ENCODE measurements at regions not wholly inside any gene's neighbourhood (a gene's known extent, or its start where the extent isn't known, plus 50 kb on each side); places are given as distances from the start of the nearest gene placed in this dataset.
"Not testable (repeated sequence)": the region's sequence is repeated elsewhere in the genome, so short reads cannot be mapped to it uniquely, and the experiment has no call there.

DNA sequence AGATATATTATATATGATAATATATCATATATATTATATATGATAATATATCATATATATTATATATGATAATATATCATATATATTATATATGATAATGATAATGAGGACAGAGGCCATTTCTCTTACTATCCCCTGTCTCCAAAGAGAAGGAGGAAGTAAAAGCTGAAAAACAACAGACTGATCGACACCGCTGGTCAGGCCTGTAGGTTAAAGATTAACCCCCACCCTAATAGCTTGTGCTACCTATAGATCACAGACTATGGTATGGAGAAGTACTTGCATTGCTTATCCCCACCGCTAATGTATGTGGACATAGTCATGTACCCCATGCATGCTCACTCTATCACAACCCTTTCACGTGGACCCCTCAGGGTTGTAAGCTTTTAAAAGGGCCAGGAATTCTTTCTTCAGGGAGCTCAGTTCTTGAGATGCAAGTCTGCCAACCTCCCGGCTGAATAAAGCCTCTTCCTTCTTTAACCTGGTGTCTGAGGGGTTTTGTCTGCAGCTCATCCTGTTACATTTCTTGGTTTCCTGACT is 786.1 kb upstream of the TMEM132C start:
- DNase-seq: no peak

DNA sequence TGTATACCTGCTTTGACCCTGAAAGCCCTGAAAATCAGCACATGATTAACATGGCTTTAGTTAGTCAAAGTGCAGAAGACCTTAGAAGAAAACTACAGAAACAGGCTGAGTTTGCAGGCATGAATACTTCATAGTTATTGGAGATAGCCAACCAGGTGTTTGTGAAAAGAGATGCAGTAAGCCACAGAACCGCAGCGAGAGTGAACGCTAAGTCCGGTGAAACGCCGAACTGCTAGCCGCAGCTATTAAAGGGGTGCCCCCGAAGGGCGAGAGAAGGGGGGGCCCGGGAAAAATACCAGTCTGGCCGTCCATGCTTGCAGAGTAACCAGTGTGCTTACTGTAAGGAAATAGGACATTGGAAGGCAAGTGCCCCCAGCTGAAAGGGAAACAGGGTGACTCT is 784.0 kb upstream of the TMEM132C start:
- DNase-seq: no peak

DNA sequence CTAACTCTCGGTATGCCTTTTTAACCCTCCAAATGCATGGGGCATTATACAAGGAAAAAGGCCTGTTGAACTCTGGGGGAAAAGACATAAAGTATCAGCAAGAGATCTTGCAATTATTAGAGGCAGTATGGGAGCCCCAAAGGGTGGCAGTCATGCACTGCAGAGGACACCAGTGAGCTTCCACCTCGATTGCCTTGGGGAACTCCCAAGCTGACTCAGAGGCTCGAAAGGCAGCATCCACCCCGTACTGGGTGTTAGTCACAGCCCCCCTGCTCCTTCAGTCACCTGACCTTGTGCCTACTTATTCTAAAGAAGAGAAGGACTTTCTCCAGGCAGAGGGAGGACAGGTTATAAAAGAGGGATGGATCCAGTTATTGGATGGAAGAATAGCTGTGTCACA is 781.4 kb upstream of the TMEM132C start:
- no peak for DNase-seq

DNA sequence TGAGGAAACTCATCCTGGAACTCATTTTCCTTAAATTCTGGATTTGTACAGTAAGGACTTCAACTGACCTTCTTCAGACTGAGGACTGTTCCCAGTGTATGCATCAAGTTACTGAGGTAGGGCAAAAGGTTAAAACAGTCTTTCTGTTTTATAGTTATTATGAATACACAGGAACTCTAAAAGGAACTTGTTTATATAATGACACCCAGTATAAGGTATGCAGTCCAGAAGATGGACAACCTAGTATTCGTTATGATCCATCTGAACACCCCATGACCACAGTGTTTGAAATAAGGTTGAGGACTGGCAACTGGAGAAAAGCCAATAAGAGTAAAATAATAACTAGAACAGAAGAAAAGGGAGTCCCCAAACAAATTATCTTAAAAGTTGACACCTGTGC is 779.9 kb upstream of the TMEM132C start:
- DNase-seq: no peak

DNA sequence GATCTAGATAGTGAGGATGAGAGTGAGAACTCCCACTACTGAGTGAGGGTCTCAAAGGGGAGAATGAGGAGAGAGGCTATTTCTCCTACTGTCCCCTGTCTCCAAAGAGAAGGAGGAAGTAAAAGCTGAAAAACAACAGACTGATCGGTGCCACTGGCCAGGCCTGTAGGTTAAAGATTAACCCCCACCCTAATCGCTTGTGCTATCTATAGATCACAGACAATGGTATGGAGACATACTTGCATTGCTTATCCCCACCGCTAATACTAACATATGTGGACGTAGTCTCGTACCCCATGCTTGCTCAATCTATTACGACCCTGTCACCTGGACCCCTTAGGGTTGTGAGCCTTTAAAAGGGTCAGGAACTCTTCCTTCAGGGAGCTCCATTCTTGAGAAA is 777.9 kb upstream of the TMEM132C start:
- no peak for DNase-seq

DNA sequence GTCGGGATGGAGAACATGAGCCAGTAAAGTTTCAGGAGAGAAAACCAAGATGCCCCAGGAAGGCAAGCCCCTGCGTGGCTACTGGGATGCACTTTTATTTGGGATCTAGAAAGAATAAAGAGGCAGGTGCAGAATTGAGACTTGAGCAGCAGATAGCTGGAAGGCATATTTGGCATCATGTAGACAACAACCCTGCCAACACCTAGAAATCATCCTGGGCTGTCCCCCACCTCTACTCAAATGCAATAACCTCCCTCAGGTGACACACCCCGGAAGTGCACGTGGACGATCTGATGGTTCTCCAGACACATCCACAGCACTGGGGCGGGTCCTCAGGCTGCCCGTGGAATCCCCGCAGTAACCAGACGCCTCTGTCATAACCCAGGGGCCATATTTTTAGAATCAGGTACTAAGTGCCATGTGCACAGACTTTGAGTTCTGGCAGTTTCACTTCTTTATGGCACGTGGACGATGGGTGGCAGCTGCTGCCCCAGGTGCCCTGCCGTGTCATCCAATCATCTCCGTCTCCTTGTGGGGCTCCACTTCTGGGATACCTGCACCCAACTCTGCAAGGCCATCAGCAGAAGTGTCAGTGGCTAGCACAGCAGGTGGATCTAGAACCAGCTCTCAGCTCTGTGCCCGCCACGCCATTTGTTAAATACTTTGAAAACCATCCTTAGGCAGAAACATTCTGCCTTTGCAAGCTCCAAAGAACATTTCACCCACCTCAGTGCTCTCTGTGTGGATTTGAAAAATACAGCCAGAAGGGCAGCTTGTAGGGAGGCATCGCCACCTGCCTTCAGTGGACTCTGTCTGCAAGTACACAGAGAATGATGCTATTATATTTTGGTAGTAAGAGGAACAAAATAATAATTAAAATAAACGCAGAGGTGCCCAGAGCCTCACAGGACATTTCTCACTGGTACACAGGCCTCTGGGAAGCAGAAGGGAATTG is 771.7 kb upstream of the TMEM132C start:
- DNase-seq: no peak

DNA sequence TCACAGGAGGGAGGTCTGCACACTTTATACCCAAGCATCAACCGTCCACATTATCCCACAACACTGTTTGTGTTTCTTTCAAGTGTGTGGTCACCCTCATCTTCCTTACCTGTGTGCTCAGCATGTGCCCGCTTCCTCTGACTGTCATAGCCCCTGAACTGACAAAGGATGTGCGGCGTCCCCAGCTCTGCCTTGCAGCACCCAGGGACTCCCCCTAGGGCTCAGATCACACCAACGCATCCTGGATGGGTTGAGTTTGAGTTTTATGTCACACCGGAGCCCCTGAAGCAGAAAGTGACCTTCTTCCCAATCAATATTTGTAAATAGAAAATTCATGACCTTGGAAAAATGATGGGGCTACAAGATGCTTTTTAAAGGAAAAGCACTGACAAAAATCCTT is 770.7 kb upstream of the TMEM132C start:
- no peak for DNase-seq

DNA sequence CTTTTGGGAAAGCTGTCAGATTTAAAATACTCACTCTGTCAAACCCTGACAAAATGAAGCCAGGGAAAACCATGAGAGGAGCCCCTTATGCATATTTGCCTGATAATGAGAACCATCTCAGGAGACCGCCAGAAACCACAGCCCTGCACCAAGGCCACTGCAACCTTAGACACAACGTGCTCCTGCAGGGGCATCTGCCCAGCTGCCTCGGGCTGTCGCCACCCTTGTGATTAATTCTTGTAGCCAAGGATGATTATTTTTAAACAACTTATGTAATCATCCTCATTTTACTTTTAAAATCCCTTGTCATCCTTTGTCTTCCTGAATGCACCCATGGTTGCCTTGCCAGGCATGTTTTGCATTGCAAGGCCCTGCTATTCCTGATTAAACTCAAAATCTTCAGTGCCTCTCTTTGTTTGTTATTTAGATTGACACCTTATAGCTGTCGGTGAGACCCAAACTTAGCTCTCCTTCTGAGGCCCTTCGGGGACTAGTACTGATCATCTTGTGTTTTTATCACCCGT is 766.4 kb upstream of the TMEM132C start:
- no peak for DNase-seq

DNA sequence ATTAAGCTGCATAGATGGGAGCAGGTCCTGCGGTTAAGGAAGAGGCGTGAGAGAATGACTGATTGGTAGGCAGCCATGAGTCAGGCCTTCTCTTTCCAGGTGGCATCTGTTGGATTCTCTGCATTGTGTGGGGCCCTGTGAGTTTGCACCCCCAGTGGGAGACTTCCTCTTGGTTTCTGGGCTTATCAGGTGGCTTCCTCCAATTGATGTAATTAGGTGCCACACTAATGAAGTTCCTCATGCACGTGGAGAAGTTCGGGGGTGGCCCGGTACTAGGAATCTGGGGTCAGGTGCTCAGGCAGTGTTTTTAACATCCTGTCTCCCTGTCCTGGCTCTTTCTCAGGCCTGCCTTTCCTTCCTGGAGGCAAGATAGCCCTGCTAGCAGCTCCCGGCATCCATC is 765.1 kb upstream of the TMEM132C start:
- no peak for DNase-seq

DNA sequence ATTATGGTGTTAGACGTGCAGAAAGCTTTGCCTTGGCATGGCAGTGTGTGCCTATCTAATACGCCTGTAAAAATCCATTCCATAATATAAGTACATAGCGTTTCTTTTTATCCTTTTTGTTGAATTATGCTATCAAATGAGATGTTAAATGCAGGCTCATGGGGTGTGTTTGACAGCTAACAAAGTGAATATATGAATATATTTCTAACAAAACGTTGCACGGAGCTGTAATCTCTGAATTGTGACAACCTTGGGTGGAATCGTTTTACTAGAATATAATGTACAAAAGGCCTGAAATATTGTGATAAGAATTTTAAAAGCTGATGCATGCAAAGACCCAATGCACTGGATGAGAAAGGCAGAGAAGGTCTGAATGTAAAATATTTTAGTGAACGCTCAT is 763.7 kb upstream of the TMEM132C start:
- no peak for DNase-seq

DNA sequence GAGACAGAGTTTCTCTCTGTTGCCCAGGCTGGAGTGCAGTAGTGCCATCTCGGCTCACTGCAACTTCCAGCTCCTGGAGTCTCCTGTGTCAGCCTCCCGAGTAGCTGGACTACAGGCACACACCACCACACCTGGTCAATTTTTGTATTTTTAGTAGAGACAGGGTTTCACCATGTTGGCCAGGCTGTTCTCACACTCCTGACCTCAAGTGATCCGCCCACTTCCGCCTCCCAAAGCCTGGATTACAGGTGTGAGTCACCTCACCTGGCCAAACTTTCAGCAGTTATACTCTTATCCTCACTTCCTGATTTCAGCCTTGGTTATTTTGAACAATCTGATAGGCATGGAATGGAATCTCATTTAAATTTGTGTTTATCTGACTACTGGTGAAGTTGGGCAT is 763.0 kb upstream of the TMEM132C start:
- DNase-seq: not testable (repeated sequence)

DNA sequence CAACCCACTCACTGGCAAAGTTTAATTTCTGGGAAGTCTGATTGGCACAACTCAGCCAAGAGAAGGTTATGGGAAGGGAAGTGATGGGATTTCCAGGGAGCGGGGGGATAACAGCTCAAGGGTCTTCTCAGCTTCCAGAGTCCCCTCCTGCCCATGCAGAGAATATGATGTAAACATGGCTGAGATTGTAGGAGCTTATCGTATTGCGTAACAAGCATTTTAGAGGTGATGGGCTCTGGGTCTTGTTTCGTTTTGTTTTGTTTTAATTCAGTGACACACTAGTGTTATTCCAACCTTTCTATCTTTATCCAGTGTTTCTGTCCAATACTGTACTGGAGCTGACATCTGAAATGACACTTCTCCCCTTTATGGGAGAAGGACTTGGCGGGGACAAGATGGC is 762.1 kb upstream of the TMEM132C start:
- no peak for DNase-seq

DNA sequence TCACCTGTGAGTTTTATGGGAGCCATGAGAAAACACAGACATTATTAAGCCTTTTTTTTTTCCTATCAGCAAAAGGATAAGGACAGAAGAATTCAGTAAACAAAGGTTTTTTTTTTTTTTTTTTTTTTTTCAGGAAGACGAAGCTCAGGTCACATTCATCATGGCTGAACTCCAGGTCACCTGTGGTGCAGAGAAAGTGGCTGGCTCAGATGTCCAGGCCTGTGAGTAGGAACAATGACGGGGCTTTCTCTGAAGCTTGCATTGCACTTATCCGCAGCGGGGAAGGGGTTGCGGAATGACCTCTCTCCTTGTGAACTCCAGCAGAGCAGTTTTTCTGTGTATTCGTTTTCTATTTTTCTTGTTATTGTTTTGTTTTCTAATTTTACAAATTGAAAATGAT is 759.6 kb upstream of the TMEM132C start:
- DNase-seq: no peak

DNA sequence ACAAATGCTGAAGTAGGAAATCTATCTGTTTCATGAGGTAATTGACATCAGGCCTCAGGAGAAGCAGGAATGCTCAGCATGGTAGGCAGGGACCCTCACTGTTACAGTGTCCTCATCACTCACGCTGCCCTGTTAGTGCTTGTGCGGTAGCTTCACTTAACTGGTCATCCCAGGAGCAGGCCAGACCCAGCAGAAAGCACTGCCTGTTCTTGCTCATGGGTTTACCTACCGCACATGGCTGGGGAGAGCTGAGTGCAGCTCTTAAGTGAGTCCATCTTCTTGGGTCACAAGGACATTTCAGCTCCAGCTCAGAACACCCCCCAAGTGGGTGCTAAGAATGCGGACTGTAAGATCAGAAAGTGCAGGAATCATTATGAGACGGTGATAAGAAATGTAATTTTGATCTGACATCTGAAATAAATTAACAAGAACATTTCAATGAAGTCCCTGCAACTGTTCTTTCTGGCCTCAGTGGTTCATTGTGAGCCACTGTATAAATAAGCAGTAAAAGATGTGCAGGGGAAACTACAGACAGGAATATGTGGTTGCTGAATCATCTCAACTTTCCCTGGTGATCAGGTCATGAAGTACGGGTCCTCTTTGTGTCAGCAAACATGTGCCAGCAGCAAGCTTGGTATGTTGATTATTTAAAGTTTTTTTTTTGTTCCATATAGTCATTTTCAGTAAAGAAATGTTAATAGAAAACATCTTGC is 757.7 kb upstream of the TMEM132C start:
- DNase-seq: no peak

DNA sequence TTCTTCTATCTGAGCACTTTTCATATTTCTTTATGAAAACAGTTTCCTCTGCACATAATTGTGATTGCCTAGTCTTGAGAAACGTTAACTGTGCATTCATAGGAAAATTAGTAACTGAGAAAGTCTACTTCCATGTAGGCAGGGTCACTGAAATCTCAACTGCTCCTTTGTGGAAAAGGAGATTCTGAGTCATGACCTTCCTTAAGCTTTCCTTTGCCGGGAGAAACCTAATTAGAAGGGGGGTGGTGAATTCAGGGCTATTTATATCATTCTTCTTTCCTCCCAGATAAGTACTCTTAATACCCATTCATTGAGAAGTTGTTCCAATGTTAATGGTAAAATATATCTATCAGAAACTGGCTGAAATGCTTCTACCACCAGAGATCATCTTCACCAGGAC is 751.0 kb upstream of the TMEM132C start:
- DNase-seq: no peak

DNA sequence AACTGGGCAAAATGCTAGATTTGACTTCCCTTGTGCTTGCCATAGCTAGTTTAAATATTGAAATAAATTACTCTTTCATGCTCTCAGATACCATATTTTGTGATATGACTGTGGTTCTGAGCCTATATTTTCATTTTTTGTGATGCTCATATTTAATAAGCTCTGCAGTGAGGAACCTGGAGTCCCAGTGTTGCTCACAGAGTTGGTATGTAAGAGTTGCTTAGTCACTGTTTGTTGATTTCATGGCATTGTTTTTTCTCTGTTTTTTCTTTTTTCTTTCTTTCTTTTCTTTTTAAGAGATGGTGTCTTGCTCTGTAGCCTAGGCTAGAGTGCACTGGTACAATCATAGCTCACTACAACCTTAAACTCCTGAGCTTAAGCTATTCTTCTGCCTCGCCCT is 750.5 kb upstream of the TMEM132C start:
- no peak for DNase-seq

DNA sequence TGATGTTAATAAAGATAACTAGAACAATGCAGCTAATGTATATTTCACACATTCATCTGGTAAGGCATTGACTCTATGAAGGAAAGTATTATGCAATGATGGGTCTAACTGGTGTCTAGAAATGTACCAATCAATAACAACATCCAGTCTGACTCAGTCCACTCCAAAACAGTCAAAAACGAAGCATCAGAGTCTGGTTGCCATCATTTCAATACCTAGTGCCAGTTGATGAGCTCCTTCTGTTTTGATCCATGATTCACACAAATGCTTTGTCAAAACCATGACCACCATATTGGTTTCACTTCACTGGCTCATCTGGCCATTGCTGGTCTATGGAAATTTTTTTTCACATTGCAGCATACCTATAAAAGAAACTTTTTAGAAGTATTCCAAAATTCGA is 747.2 kb upstream of the TMEM132C start:
- DNase-seq: no peak

DNA sequence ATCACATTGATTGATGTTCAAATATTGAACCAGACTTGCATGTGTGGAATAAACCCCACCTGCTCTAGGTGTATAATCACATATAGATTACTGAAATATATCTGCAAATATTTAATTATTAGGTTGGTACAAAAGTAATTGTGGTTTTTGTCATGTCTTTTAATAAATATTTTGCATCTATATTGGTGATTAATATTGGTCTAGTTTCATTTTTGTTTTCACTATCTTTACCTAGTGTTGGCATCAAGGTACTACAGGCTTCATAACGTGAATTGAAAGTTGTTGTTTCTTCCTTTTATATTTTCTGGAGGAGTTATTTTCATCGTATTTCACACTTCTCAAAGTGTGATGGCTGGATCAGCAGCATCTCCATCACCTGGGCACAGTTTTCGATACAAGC is 740.0 kb upstream of the TMEM132C start:
- DNase-seq: no peak

DNA sequence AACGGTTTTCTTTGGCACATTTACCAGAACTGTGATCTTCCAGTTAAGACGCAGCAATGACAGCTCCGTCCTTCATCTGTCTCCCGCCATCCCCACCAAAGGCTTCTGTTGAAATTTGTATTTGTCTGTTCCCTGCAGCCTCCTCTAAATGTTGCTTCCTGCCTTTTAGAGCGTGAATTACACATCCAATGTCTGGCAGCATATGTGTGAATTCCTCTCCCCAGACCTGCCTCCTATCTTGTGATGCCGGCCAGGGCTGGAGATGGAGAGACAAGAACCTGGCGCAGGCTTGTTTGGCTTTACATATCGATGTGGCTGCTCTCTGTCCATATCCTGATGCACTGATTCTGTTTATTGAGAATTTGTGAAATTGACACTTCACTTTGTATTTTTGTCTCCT is 738.4 kb upstream of the TMEM132C start:
- no peak for DNase-seq

DNA sequence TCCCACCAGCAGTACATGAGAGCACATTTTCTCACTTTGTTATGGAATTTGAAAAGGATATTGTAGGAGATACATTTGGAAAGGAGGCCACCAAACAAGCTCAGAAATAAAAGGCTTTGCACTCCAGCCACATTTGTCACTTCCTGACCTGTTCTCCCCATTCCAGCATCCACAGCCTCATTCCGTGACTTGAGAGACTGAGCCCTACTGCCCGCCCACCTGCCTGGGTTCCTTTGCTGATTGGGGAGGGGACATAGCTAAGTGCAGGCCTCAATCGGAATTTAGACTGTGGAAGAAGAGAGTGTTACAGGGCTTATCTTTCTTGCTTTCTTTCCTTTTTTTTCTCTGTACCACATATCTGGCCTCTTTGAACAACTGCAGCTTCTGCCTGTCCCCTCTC is 735.4 kb upstream of the TMEM132C start:
- no peak for DNase-seq

DNA sequence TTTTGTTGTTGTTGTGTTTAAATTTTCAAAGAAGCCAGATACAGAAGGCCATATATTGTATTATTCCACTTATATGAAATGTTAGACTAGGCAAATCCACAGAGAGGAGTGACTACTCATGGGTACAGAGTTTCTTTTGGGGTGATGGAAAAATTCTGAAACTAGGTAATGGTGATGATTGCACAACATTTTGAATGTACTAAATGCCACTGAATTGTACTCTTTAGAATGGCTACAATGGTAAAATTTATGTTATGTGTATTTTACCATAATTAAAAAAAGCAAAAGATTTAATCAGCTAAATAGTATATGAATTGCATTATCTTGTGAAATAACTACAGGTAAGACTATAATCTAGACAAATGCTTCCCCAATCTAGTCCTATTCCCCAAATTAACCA is 733.6 kb upstream of the TMEM132C start:
- no peak for DNase-seq

DNA sequence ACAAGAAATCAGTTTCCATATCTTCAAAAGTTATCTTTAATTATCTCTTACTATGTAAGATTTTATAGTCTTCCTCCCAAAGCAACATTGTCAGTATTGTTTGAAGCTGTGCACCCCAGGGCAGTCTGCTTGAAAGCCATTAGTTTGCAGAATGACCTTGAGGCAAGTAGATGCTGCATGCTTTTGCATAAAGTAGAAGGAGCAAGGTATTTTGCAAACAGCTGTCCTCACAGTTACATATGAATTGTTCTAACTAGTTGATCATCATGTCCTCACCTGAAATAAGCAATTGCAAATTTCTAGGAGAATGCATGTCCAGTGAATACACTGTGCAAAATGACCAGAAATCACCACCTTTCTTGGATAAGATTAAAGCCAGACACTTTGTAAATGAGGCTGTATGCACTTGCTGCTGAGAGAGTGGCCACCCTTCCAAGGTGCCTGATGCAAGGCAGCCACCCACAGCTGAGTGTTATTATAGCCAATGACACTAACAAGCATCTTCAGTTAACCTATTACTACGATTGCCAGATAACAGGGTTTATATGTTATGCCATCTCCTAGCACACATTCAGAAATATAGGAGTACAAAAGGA is 730.0 kb upstream of the TMEM132C start:
- no peak for DNase-seq

DNA sequence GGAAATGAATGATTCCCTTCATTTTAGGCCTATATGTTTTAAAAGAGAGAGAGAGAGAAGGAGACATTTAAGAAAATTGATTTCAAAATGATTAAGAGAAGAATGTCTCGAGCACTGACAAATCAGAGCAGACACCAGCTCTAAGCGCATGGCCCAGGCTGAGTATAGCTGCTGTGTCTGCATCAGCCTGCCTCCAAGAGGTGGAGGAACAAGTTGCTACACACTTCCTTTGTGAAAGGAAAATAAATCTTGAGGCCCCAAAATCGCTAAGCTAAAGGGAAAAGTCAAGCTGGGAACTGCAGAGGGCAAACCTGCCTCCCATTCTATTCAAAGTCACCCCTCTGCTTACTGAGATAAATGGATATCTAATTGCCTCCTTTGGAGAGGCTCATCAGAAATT is 728.7 kb upstream of the TMEM132C start:
- DNase-seq: no peak
